GM10266 (cell line): ENCODE measurements at regions not wholly inside any gene's neighbourhood (a gene's known extent, or its start where the extent isn't known, plus 50 kb on each side); places are given as distances from the start of the nearest gene placed in this dataset.

ENCODE experiments used
- DNase-seq: peaks from one replicate; pipeline ENCODE4 v3.0.0; 2012; ENCODE audit errors: extremely low spot score
- TF ChIP-seq, protein P1 (sequence below): IDR thresholded peaks from 2 replicates; pipeline ENCODE4 v1.5.1; 2012; ENCODE audit warnings: mild to moderate bottlenecking, low read depth; ENCODE audit not compliant: control insufficient read depth, insufficient read depth; ENCODE audit errors: missing control alignments

DNA sequence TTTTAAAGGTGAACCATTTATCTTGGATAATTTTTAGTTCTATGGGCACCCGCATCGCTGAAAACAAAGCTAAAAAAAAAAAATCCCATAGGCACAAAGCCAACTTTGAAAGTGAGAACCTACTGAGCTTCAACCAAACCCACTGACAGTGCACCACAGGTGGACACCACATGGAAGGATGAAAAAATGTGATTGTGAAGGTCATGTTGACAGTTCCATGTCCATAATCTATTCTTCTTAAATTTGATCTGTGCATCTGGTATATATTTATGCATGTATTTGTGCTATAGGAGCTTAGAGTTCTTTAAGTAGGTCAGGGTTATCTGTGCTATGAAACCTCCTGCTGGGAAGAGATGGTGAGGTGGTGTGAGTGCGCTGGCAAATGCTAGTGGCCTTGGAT lies 374.3 kb downstream of the SPRY1 start:
- TF ChIP-seq, protein P1, sequence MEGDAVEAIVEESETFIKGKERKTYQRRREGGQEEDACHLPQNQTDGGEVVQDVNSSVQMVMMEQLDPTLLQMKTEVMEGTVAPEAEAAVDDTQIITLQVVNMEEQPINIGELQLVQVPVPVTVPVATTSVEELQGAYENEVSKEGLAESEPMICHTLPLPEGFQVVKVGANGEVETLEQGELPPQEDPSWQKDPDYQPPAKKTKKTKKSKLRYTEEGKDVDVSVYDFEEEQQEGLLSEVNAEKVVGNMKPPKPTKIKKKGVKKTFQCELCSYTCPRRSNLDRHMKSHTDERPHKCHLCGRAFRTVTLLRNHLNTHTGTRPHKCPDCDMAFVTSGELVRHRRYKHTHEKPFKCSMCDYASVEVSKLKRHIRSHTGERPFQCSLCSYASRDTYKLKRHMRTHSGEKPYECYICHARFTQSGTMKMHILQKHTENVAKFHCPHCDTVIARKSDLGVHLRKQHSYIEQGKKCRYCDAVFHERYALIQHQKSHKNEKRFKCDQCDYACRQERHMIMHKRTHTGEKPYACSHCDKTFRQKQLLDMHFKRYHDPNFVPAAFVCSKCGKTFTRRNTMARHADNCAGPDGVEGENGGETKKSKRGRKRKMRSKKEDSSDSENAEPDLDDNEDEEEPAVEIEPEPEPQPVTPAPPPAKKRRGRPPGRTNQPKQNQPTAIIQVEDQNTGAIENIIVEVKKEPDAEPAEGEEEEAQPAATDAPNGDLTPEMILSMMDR: no peak
- no peak for DNase-seq

DNA sequence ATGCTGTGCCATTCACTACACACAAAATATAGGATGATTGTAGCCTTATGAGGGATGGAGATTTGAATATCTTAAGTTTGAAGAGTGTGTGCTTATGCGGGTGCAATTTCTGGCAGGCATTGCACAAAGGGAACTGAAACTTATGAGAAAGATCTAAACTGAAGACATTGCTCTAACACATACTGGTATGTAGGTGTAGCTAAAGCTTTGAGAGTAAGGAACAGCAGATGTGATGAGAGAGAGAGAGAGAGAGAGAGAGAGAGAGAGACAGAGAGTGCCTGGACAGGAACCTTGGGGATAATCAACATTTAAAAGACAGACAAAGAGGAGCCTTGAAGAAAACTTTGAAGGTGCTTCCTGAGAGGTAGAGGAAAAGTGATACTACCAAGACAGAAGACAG lies 379.7 kb downstream of the SPRY1 start:
- DNase-seq: peak; percentile 18
- TF ChIP-seq, protein P1: no peak

DNA sequence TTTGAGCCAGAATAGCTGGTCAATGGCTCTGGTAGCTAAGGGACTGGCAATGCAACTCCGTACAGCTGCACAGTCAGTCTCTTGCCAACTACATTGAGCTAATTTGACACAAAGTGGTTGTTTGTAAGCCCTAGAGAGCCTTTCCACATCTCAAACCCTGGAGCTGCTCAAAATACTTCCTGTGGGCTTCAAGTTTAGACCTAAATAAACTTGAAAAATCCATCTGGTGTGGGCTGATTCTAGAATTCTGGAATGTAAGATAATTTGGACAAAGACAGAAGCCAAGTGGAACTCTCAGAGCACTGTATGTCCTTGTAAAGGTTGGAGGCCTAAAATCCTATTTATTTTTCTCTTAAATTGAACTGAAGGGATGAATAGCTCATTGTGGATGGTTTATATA lies 380.8 kb downstream of the SPRY1 start:
- no peak for DNase-seq
- TF ChIP-seq, protein P1: no peak

DNA sequence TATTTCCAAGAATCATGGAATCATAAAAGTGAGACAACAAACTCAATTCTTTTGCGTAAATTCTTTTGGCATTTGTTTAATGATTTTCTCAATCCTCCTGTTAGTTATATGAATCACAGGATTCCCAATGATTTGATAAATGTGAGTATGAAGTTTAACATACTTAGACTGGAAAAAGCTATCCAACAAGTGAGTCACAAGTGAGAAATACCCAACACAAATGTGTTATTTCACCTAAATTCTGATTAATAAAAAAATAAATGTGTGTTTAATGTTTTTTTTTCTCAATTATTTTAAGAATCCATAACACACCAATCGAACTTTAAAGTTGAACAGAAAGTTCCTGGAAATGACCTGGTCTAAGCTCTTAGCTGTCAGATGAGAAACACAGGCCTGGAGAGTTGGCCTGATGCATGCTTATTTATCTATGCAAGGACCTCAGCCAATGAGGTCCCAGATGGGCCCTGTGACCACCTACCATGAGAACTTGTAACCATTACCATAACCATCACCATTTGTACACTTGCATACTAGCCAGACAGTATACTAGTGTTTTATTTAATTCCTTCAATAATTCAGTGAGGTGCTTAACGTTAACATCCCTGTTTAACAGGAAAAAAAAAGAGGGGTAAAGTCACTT lies 386.7 kb downstream of the SPRY1 start:
- no peak for DNase-seq
- TF ChIP-seq, protein P1: no peak

DNA sequence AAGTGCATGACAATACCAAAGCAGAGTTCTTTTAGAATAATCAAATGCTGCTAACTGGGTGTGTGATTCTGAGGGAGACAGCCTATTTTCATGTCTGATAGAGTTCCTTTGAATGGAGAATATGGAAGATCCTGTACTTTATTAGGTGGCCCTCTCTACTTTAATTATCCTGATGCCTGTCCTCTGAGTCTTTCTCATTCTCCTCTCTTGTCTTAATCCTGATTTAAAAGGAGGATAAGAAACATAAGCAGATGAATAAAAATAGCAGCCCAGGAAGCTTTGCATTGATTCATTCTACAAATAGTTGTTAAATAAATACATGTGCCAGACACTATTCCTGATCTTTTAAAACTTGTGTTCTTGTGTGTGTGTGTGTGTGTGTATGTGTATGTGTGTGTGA lies 387.3 kb downstream of the SPRY1 start:
- TF ChIP-seq, protein P1: no peak
- DNase-seq: no peak

DNA sequence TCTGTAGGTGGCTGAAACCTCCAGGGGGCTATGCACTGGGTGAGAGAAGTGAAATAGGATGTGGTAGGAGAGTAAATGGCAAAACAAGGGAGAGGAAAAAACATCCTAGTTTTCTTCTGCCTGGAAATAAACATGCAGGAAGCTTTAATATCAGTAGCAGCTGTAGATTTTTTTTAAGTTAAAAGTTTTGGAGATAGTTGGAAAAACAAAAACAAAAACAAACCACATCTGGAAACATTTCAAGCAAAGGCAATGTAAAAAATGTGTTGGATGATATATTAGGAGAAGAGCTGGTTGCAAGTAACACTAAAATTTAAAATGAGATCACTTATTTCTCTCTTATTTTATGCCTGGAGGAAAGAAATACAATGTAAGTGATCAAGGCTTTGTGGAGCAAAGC lies 388.0 kb downstream of the SPRY1 start:
- TF ChIP-seq, protein P1: no peak
- DNase-seq: no peak

DNA sequence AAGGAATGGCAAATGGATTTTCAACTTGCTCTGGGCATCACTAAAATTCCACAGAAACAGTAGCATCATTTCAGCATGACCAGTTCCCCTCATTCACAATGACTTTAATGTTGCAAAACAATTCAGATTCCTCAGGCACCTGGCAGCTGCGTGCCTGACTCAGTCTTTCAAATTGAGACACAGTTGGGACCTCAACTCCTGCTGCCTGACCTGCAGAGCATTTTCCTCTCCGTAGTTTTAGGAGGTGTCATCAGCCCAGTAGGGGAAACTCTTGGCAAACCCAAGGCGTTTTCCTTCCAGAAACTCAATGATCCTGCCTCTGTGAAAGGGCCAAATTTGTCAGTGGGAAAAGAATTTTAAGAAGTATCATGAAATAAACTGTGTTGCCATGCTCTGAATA lies 388.9 kb downstream of the SPRY1 start:
- DNase-seq: no peak
- TF ChIP-seq, protein P1: no peak
